ENCODE measurements at regions not wholly inside any gene's neighbourhood (a gene's known extent, or its start where the extent isn't known, plus 50 kb on each side); places are given as distances from the start of the nearest gene placed in this dataset.
"Not testable (repeated sequence)": the region's sequence is repeated elsewhere in the genome, so short reads cannot be mapped to it uniquely, and the experiment has no call there.

- TF ChIP-seq EP300 (conservative IDR thresholded peaks at IDR 0.05; ENCODE audit: poor library complexity, severe bottlenecking); RAD21 (conservative IDR thresholded peaks at IDR 0.05); POLR2AphosphoS5 (IDR thresholded peaks at IDR 0.05); MXI1 (conservative IDR thresholded peaks at IDR 0.05; ENCODE audit: poor library complexity, severe bottlenecking); SMC3 (conservative IDR thresholded peaks at IDR 0.05; ENCODE audit: poor library complexity); REST (IDR thresholded peaks at IDR 0.05; ENCODE audit: borderline replicate concordance); EZH2 (IDR thresholded peaks at IDR 0.05; ENCODE audit: borderline replicate concordance, insufficient read depth, low read length, poor library complexity, severe bottlenecking): not testable (repeated sequence)
- TF ChIP-seq, protein P1, sequence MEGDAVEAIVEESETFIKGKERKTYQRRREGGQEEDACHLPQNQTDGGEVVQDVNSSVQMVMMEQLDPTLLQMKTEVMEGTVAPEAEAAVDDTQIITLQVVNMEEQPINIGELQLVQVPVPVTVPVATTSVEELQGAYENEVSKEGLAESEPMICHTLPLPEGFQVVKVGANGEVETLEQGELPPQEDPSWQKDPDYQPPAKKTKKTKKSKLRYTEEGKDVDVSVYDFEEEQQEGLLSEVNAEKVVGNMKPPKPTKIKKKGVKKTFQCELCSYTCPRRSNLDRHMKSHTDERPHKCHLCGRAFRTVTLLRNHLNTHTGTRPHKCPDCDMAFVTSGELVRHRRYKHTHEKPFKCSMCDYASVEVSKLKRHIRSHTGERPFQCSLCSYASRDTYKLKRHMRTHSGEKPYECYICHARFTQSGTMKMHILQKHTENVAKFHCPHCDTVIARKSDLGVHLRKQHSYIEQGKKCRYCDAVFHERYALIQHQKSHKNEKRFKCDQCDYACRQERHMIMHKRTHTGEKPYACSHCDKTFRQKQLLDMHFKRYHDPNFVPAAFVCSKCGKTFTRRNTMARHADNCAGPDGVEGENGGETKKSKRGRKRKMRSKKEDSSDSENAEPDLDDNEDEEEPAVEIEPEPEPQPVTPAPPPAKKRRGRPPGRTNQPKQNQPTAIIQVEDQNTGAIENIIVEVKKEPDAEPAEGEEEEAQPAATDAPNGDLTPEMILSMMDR (IDR thresholded peaks at IDR 0.05; ENCODE audit: poor library complexity, severe bottlenecking) = not testable (repeated sequence)
Observed at GRCh38 chrX:83164063-83164462, 344.0 kb upstream of the POU3F4 start.

All from neural cell (in vitro differentiated cells).